Neural progenitor cell (in vitro differentiated cells): ENCODE measurements at regions not wholly inside any gene's neighbourhood (a gene's known extent, or its start where the extent isn't known, plus 50 kb on each side); places are given as distances from the start of the nearest gene placed in this dataset.

Experiments used
- DNase-seq: peaks from one replicate; pipeline ENCODE4 v3.0.0-alpha.2; 2016; ENCODE audit warnings: low spot score
- H2AFZ ChIP-seq: fragments of 200-600 bp; sonication (generic); replicated peaks from 2 replicates; pipeline ENCODE4 v1.6.1; 2016; ENCODE audit warnings: antibody characterized with exemption
- H3F3A ChIP-seq: fragments of 200-600 bp; sonication (generic); 2 replicates; pipeline ENCODE4 v1.6.1; 2016; ENCODE audit warnings: antibody characterized with exemption, low read depth
- H3K27ac ChIP-seq: fragments of 200-600 bp; sonication (generic); 2 replicates; pipeline ENCODE4 v1.5.1; 2016; ENCODE audit warnings: mild to moderate bottlenecking
- H3K27me3 ChIP-seq: fragments of 200-600 bp; sonication (generic); 2 replicates; pipeline ENCODE4 v1.6.1; 2016; ENCODE audit warnings: mild to moderate bottlenecking, moderate library complexity
- H3K36me3 ChIP-seq: fragments of 200-600 bp; sonication (generic); 2 replicates; pipeline ENCODE4 v1.5.1; 2016
- H3K4me1 ChIP-seq: fragments of 200-600 bp; sonication (generic); 2 replicates; pipeline ENCODE4 v1.6.1; 2016; ENCODE audit warnings: mixed run types
- H3K4me2 ChIP-seq: fragments of 200-600 bp; sonication (generic); 2 replicates; pipeline ENCODE4 v1.6.1; 2016
- H3K4me3 ChIP-seq: fragments of 200-600 bp; sonication (generic); 2 replicates; pipeline ENCODE4 v1.5.1; 2016
- H3K79me2 ChIP-seq: fragments of 200-600 bp; sonication (generic); 2 replicates; pipeline ENCODE4 v1.6.1; 2016; ENCODE audit warnings: low read depth
- H3K9ac ChIP-seq: fragments of 200-600 bp; sonication (generic); 2 replicates; pipeline ENCODE4 v1.6.1; 2016
- H3K9me3 ChIP-seq: fragments of 200-600 bp; sonication (generic); 2 replicates; pipeline ENCODE4 v1.5.1; 2016; ENCODE audit warnings: low read depth
- H4K20me1 ChIP-seq: fragments of 200-600 bp; sonication (generic); 2 replicates; pipeline ENCODE4 v1.6.1; 2016; ENCODE audit warnings: low read depth
- H3K27ac Mint-ChIP-seq: 3 replicates; pipeline ENCODE4 v1.8.0; 2021; ENCODE audit warnings: mixed read lengths
- H3K27me3 Mint-ChIP-seq: 2 replicates; pipeline ENCODE4 v1.8.0; 2022; ENCODE audit warnings: low read depth, mild to moderate bottlenecking, inconsistent platforms, moderate library complexity, mixed read lengths; ENCODE audit not compliant: insufficient read depth
- H3K36me3 Mint-ChIP-seq: 3 replicates; pipeline ENCODE4 v1.8.0; 2021; ENCODE audit warnings: mixed read lengths
- H3K4me1 Mint-ChIP-seq: 3 replicates; pipeline ENCODE4 v1.8.0; 2021; ENCODE audit warnings: mixed read lengths
- H3K4me3 Mint-ChIP-seq: 3 replicates; pipeline ENCODE4 v1.8.0; 2021; ENCODE audit warnings: mild to moderate bottlenecking, moderate library complexity, mixed read lengths
- H3K9me3 Mint-ChIP-seq: 3 replicates; pipeline ENCODE4 v1.8.0; 2020; ENCODE audit warnings: mixed read lengths
- CTCF ChIP-seq: fragments of 200-600 bp; sonication (generic); IDR thresholded peaks from 2 replicates; pipeline ENCODE4 v1.5.1; 2017; ENCODE audit warnings: antibody characterized with exemption, mild to moderate bottlenecking
- EZH2 ChIP-seq: fragments of 200-600 bp; sonication (generic); IDR thresholded peaks from 2 replicates; pipeline ENCODE4 v1.6.1; 2017; ENCODE audit warnings: antibody characterized with exemption, mild to moderate bottlenecking, moderate library complexity
- EZH2phosphoT487 ChIP-seq: fragments of 200-600 bp; sonication (generic); IDR thresholded peaks from 2 replicates; pipeline ENCODE4 v1.6.1; 2017; ENCODE audit warnings: antibody characterized with exemption

- Mint-ChIP-seq H3K4me1 (peaks cover 50% of the 10 kb centered on the region), H3K9me3 (no peaks in the 10 kb centered on the region), H3K27me3 (peaks cover 8% of the 10 kb centered on the region), H3K27ac (no peak overlapping the region), H3K36me3 (peaks cover 3% of the 10 kb centered on the region), H3K4me3 (no peak overlapping the region)
- Histone ChIP-seq H3K9ac (no peak overlapping the region), H3K4me1 (peaks cover 18% of the 10 kb centered on the region), H3K9me3 (no peaks in the 10 kb centered on the region), H3K79me2 (no peaks in the 10 kb centered on the region), H3K4me3 (no peak overlapping the region), H3K36me3 (no peaks in the 10 kb centered on the region), H3K27ac (no peak overlapping the region), H4K20me1 (no peaks in the 10 kb centered on the region), H3F3A (peaks cover 12% of the 10 kb centered on the region), H3K4me2 (no peak overlapping the region), H3K27me3 (no peaks in the 10 kb centered on the region), H2AFZ (no peak overlapping the region)
- no peak for DNase-seq
- no peak for TF ChIP-seq EZH2
- no peak for TF ChIP-seq EZH2phosphoT487
- TF ChIP-seq CTCF, result no peak
Observed at GRCh38 chr10:78461333-78461732, 427.7 kb downstream of the RPS24 start.

- Histone ChIP-seq H3K36me3 (no peaks in the 10 kb centered on the region), H4K20me1 (no peaks in the 10 kb centered on the region), H3K27me3 (no peaks in the 10 kb centered on the region), H3K4me1 (peaks cover 21% of the 10 kb centered on the region), H3K27ac (no peak overlapping the region), H3K79me2 (no peaks in the 10 kb centered on the region), H3K9ac (no peak overlapping the region), H3F3A (peaks cover 12% of the 10 kb centered on the region), H3K9me3 (no peaks in the 10 kb centered on the region), H2AFZ (no peak overlapping the region), H3K4me2 (no peak overlapping the region), H3K4me3 (no peak overlapping the region)
- no peaks in the 10 kb centered on the region for H3K9me3 Mint-ChIP-seq
- DNase-seq, result no peak
- H3K27me3 Mint-ChIP-seq, result peaks cover 8% of the 10 kb centered on the region
- no peak overlapping the region for H3K4me3 Mint-ChIP-seq
- peak overlapping the region; percentile 21 for H3K27ac Mint-ChIP-seq
- TF ChIP-seq EZH2 (no peak), EZH2phosphoT487 (no peak), CTCF (no peak)
- peaks cover 3% of the 10 kb centered on the region for H3K36me3 Mint-ChIP-seq
- H3K4me1 Mint-ChIP-seq, result peaks cover 53% of the 10 kb centered on the region
Observed at GRCh38 chr10:78462176-78462575, 428.5 kb downstream of the RPS24 start.

- Histone ChIP-seq H3F3A (peaks cover 12% of the 10 kb centered on the region), H2AFZ (no peak overlapping the region), H3K27me3 (no peaks in the 10 kb centered on the region), H3K4me1 (peaks cover 25% of the 10 kb centered on the region), H3K9me3 (no peaks in the 10 kb centered on the region), H3K79me2 (no peaks in the 10 kb centered on the region), H3K4me3 (no peak overlapping the region), H3K36me3 (no peaks in the 10 kb centered on the region), H4K20me1 (no peaks in the 10 kb centered on the region), H3K27ac (no peak overlapping the region), H3K9ac (no peak overlapping the region), H3K4me2 (no peak overlapping the region)
- peaks cover 56% of the 10 kb centered on the region for H3K4me1 Mint-ChIP-seq
- H3K36me3 Mint-ChIP-seq, result peaks cover 3% of the 10 kb centered on the region
- H3K27me3 Mint-ChIP-seq, result peaks cover 11% of the 10 kb centered on the region
- TF ChIP-seq EZH2, result no peak
- peak overlapping the region; percentile 5 for H3K27ac Mint-ChIP-seq
- no peaks in the 10 kb centered on the region for H3K9me3 Mint-ChIP-seq
- no peak for DNase-seq
- H3K4me3 Mint-ChIP-seq, result no peak overlapping the region
Observed at GRCh38 chr10:78462726-78463228, 429.1 kb downstream of the RPS24 start.

- Mint-ChIP-seq H3K27ac (peak overlapping the region; percentile 76), H3K9me3 (no peaks in the 10 kb centered on the region), H3K4me1 (peaks cover 54% of the 10 kb centered on the region)
Observed at GRCh38 chr10:78464118-78464855, 430.6 kb downstream of the RPS24 start.

More at GRCh38 chr10:78464118-78464855, 430.6 kb downstream of the RPS24 start:
- no peaks in the 10 kb centered on the region for H3K9me3 ChIP-seq
- peaks cover 11% of the 10 kb centered on the region for H3K27me3 Mint-ChIP-seq
- H3K4me1 ChIP-seq, result peaks cover 25% of the 10 kb centered on the region
- H3K9ac ChIP-seq, result no peak overlapping the region
- no peak overlapping the region for H3K4me3 ChIP-seq
- peaks cover 3% of the 10 kb centered on the region for H3K36me3 Mint-ChIP-seq
- H3K27me3 ChIP-seq, result no peaks in the 10 kb centered on the region
- no peak overlapping the region for H3K27ac ChIP-seq
- no peaks in the 10 kb centered on the region for H3K79me2 ChIP-seq
- H3K4me3 Mint-ChIP-seq, result peak overlapping the region; percentile 36
- H3K4me2 ChIP-seq, result peak overlapping the region; percentile 57
- H3F3A ChIP-seq, result peaks cover 12% of the 10 kb centered on the region
- TF ChIP-seq EZH2, result no peak
- no peak for TF ChIP-seq EZH2phosphoT487
- no peaks in the 10 kb centered on the region for H3K36me3 ChIP-seq
- H2AFZ ChIP-seq, result no peak overlapping the region
- no peaks in the 10 kb centered on the region for H4K20me1 ChIP-seq
- DNase-seq, result no peak
